Stimulated activated CD8-positive, alpha-beta memory T cell treated with anti-CD3 and anti-CD28 coated beads, Interleukin-12 subunit alpha, Interleukin-12 subunit beta, amount 100 ng/mL, for 1 hour (primary cell): ENCODE measurements at regions not wholly inside any gene's neighbourhood (a gene's known extent, or its start where the extent isn't known, plus 50 kb on each side); places are given as distances from the start of the nearest gene placed in this dataset.

Source experiments
- DNase-seq: peaks from one replicate; pipeline ENCODE4 v3.0.0-alpha.2; 2020; ENCODE audit warnings: low read depth

GRCh38 chr10:2728087-2728486 lies 339.3 kb upstream of the PFKP start:
- no peak for DNase-seq

DNA sequence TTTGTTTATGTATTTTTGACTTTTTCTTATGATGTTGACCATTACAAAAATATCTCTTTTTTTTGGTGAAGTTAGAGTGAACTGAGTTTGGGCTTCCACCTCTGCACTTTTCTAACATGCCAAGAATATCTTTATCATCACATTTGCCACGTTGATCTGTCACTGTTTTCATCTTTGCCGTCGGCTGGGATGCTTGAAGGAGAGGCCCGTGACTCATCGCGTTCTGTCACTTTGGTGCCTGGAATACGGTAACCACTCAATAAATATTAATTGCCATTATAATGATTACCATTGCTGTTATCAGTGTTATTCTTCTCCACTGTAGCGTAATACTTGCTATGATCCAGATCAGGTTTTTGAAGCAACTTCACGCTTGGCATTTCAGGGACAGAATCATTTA lies 350.8 kb upstream of the PFKP start:
- DNase-seq, result no peak

- no peak for DNase-seq
Measured at GRCh38 chr10:2714597-2714996, 352.8 kb upstream of the PFKP start.

DNA sequence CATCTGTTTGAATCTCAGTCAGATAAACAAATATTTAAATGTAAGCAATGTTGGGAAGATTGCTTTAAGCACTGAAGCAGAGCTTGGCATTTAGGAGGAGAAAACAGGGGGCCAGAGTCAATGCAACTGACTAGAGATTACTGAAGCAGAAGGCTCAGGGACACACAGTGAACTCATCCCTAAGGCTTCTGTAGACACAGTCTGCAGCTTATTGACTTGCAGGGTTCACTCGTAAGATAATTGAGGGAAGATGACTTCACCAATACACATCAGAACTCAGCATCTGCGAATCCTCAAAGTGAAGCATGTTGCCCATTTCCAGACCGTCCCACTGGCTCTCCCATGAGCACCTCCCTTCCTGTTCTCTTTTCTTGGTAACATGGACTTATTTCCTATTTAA lies 363.4 kb upstream of the PFKP start:
- DNase-seq, result no peak

DNA sequence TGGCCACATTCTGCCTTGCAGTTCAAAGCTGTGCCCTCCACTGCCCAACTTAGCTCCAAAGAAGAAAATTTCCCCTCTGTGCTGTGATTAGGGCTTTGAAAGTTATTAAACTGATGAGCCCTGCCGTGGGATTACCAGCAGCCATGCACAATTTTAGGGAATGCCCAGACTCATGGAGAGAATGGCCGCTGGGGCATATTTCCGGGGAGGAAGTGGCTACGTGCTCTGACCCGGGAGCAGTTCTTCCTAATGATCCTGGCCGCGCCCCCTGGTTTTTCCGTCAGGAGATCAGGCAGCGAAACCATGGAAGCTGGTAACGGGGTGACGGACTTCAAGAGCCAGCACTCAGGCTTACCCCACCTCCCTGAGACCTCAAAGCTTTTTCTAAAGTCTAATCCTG lies 365.5 kb upstream of the PFKP start:
- DNase-seq, result no peak

- DNase-seq, result no peak
Measured at GRCh38 chr10:2700626-2701305, 366.6 kb upstream of the PFKP start.

DNA sequence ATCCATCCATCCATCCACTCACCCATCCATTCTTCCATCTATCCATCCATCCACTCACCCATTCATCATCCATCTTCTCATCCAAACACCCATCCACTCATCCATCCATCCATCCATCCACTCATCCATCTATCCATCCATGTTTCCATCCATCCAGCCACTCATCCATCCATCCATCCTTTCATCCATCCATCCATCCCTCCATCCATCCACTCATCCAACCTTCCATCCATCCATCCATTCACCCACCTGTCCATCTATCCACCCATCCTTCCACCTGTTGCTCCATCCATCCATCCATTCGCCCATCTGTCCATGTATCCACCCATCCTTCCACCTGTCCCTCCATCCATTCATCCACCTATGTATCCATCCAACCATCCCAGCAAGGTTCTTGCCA lies 378.4 kb upstream of the PFKP start:
- no peak for DNase-seq

DNA sequence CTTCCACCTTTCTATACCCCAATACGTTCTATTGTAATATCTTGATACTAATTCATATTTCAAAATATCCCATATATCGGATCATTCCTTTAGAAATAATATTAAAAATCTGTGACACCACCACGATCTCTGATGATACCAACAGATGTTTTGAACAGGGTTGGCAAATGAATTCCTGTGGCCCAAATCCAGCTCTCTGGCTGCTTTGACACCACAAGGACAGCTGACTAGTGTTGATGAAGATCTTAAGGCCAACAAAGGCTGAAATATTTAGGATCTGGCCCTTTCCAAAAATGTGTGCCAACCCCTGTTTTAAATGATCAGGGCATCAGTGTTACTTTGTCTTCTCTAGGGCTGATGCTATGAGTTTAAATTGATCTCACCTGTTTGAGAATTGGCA lies 380.7 kb upstream of the PFKP start:
- DNase-seq, result no peak

DNA sequence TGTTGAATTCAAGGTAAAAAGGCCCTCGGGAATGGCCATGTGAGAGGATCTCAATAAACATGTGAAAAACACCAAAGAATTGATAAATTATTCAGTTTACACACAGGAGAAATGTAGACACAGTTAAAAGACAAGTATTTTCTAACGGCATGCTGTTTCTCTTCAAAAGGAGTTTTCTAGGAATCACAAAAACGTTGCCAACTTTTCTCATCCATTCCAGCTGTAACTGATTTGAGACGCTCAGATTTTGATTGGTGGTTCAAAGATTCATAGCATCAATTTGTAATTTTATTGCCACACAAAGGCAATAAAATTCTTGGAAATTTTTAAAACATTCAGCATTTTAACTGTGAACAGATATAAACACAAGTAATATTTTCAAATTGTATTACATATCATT lies 384.9 kb upstream of the PFKP start:
- no peak for DNase-seq

GRCh38 chr10:2681891-2682290 lies 385.5 kb upstream of the PFKP start:
- DNase-seq, result no peak

GRCh38 chr10:2680821-2681220 lies 386.5 kb upstream of the PFKP start:
- DNase-seq, result no peak

- DNase-seq, result no peak
Measured at GRCh38 chr10:2679646-2680045, 387.7 kb upstream of the PFKP start.

- no peak for DNase-seq
Measured at GRCh38 chr10:2676455-2676854, 390.9 kb upstream of the PFKP start.

GRCh38 chr10:2674451-2674850 lies 392.9 kb upstream of the PFKP start:
- DNase-seq, result no peak

DNA sequence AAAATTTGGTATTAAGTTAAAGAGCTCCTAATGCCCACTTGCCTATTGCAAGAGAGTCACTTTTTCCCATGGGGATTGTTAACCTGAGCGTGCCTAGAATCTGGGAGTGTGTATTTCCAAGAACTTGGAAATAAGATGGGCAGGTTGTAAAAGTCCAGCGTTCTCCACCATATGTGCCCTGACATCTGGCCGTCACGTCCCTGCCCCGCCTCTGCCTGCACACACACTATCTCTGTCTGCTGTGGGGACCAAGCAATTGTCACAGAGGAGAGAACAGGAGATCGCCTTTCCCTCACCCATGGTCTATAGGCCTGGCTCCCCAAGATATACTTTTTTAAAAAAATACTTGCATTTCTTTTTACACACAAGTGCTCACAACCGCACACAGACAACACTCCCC lies 396.5 kb upstream of the PFKP start:
- no peak for DNase-seq

DNA sequence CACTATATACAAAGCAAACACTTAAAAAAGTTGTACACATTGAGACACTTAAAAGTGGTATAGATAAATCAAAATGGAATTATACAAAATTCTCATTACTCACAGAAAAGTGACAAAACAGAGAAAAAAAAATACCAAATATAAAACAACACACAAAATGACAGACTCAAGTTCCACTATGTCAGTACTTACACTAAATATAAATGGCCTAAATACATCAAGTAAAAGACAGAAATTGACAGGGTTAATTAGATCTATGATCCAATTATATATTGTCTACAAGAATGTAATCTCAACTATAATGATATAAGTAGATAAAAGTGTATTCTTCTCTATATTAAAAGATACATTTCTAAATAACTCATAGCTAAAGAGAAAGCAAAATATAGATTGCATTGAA lies 401.6 kb upstream of the PFKP start:
- DNase-seq, result no peak

- DNase-seq, result no peak
Measured at GRCh38 chr10:2660276-2660675, 407.1 kb upstream of the PFKP start.

DNA sequence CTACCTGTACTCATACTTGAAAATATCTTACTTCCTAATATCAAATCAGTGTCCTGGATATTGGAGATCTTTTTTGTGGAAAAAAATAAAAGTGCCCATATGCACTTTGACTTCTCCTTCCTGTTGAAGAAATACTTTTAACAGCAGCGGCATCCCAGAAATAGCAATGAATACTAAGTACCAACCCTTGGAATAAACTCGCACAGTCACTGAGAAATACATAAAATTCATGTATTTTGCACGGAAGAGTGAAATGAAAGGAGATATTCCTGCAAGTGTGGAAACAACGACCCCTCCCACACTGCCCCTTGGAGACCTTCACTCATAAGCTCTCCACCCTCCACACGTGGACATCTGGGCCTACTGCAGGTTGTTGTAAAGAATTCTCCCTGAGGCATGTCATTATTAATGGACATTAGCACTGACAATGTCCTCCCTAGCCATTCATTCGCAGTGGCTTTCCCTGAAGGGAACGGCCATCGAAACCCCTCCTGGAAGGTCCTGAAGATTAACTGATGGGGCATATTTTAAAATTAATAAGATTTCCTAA lies 407.6 kb upstream of the PFKP start:
- DNase-seq, result no peak

DNA sequence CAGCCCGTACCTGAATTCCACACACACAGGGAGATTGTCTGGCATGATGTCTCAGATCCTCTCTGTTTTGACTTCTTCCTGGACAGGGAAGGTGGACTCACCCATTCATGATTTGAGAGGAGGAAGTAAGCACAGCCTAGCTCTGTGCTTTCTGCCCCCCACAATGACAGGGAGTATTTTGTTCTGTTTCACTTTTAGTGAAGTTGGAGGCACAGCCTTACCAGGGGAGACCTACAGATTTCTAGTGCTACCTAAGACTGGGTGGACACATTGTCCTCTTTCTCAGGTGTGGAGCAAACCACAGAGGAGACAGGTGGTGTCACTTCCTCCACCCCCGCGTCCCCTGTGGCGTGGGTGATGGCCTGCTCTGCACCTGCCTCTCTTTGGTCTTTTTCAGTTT lies 408.6 kb upstream of the PFKP start:
- no peak for DNase-seq

- DNase-seq, result no peak
Measured at GRCh38 chr10:2650328-2650727, 417.0 kb upstream of the PFKP start.

GRCh38 chr10:2641028-2641427 lies 426.3 kb upstream of the PFKP start:
- DNase-seq, result no peak

GRCh38 chr10:2633630-2634029 lies 433.7 kb upstream of the PFKP start:
- no peak for DNase-seq

- no peak for DNase-seq
Measured at GRCh38 chr10:2631557-2632205, 435.7 kb upstream of the PFKP start.

DNA sequence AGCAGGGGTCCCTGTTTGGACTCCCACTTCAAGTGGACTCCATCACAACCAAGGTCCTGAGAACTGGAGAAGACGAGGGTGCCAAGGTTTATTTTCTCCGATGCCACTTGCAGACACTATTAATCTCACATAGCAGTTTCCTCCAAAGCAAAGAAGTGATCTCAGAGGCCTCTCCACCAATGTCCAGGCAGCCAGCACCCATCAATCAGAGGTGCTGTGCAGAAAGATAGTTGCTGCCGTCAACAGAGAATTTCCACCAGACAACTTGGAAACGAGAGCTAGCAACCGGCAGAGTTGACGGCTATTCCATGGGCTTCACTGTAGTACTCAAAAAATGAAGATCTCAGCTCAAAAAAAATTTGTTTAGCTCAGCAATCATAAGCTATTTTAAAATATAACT lies 438.6 kb upstream of the PFKP start:
- no peak for DNase-seq
